Heart left ventricle (tissue), 13 donors: ENCODE measurements at regions not wholly inside any gene's neighbourhood (a gene's known extent, or its start where the extent isn't known, plus 50 kb on each side); places are given as distances from the start of the nearest gene placed in this dataset.

Experiments
- POLR2A ChIP-seq, 2 donors: fragments of 450-650 bp; IDR thresholded peaks; one replicate each; pipeline ENCODE4 v1.6.1; 2017; ENCODE audit warnings: antibody characterized with exemption in 2 of 2, mild to moderate bottlenecking in 2 of 2, moderate library complexity in 2 of 2
- TF ChIP-seq, protein P1 (sequence below), 12 donors: fragments of 200-600 bp; sonication (generic) in 4 of 12; IDR thresholded peaks; one replicate each; pipeline versions ENCODE4 v1.5.0 to v1.8.0; 2018 to 2022; ENCODE audit warnings: antibody characterized with exemption in 12 of 12, mild to moderate bottlenecking in 5 of 12
- donor health status: ischemic (EF 13 %, LVEDD 7.1; RV severe dilation, severe dysfunction).
- donor health status: DM: no; HTN: yes; CAD: no.
- donor health status: DM: no; HTN: no; CAD: no.
- donor health status: ischemic (EF 25% LVEDD 6.9; RV normal size, moderate dysfunction).
- donor health status: ischemic (EF 25% LVEDD 5.7; RV mildly dilated, moderate dysfunction).
- donor health status: ischemic (EF 35%, LVEDD 5.7; RV mildly dilated, moderate dysfunction).
- donor health status: nonischemic (EF 11% LVEDD 7.7; RV severe dilation, severe dysfunction).
- donor health status: DM: yes; HTN: yes; CAD: no.
- donor health status: PGD.
- donor health status: ischemic (EF 29% LVEDD 5.4; RV normal size, mild dysfunction).
- donor health status: nonischemic (EF 23%, LVEDD 6.1; RV moderate dilation, normal function).

DNA sequence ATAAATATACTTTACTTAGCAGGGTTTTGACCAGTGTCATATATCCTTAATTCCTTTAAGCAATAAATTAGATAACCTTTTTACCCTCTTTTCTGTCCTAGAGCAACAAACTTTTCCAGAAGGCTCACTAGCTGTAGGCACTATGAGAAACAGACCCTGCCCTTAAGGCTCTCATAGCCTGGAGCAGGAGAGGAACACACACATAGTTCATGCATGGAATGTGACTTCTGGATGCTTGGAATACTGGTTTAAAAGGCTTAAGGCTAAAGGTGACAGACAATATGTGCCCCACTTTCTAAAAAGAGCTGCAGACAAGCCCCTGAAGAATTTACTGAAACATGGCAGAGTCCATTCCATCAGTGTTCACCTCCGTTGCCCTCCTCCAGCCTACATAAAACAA lies 237.2 kb downstream of the TTC8 start:
- TF ChIP-seq POLR2A (IDR thresholded peaks at IDR 0.05): no peak
- TF ChIP-seq, protein P1, sequence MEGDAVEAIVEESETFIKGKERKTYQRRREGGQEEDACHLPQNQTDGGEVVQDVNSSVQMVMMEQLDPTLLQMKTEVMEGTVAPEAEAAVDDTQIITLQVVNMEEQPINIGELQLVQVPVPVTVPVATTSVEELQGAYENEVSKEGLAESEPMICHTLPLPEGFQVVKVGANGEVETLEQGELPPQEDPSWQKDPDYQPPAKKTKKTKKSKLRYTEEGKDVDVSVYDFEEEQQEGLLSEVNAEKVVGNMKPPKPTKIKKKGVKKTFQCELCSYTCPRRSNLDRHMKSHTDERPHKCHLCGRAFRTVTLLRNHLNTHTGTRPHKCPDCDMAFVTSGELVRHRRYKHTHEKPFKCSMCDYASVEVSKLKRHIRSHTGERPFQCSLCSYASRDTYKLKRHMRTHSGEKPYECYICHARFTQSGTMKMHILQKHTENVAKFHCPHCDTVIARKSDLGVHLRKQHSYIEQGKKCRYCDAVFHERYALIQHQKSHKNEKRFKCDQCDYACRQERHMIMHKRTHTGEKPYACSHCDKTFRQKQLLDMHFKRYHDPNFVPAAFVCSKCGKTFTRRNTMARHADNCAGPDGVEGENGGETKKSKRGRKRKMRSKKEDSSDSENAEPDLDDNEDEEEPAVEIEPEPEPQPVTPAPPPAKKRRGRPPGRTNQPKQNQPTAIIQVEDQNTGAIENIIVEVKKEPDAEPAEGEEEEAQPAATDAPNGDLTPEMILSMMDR (IDR thresholded peaks at IDR 0.05): no peak
